Fibroblast of lung (primary cell): ENCODE measurements at regions not wholly inside any gene's neighbourhood (a gene's known extent, or its start where the extent isn't known, plus 50 kb on each side); places are given as distances from the start of the nearest gene placed in this dataset.

Experiments used
- DNase-seq, 2 donors: peaks; one replicate each; pipeline versions ENCODE4 v3.0.0 to v3.0.0-alpha.2; 2010; ENCODE audit warnings: low read depth in 2 of 2
- H2AFZ ChIP-seq: 2 replicates; pipeline ENCODE4 v1.5.1; 2012; ENCODE audit warnings: low read length, control low read depth, inconsistent platforms
- H3K27ac ChIP-seq: 2 replicates; pipeline ENCODE4 v1.5.1; 2011; ENCODE audit warnings: low read length, control low read depth; ENCODE audit not compliant: insufficient read depth
- H3K27me3 ChIP-seq: 2 replicates; pipeline ENCODE4 v1.5.1; 2011; ENCODE audit warnings: mild to moderate bottlenecking, low read length; ENCODE audit not compliant: control insufficient read depth, insufficient read depth
- H3K36me3 ChIP-seq: 2 replicates; pipeline ENCODE4 v1.5.1; 2011; ENCODE audit warnings: low read length; ENCODE audit not compliant: control insufficient read depth, insufficient read depth
- H3K4me1 ChIP-seq: 2 replicates; pipeline ENCODE4 v1.5.1; 2011; ENCODE audit warnings: low read length; ENCODE audit not compliant: control insufficient read depth, insufficient read depth; ENCODE audit errors: extremely low read depth
- H3K4me2 ChIP-seq: 2 replicates; pipeline ENCODE4 v1.5.1; 2011; ENCODE audit warnings: low read length, control low read depth; ENCODE audit not compliant: insufficient read depth; ENCODE audit errors: extremely low read depth
- H3K4me3 ChIP-seq, 4 experiments: fragments of 200-600 bp in 1 of 4; sonication (generic) in 1 of 4; replicated peaks in 1 of 4; 2 replicates each; pipeline ENCODE4 v1.5.1; 2011 to 2016; ENCODE audit warnings: low read length in 4 of 4, low read depth in 3 of 4, mild to moderate bottlenecking in 3 of 4, control low read depth in 2 of 4, inconsistent platforms in 1 of 4, mixed read lengths in 1 of 4; ENCODE audit not compliant: insufficient read depth in 1 of 4; ENCODE audit errors: control extremely low read depth in 1 of 4
- H3K79me2 ChIP-seq: 2 replicates; pipeline ENCODE4 v1.5.1; 2012; ENCODE audit warnings: mild to moderate bottlenecking, low read length, inconsistent platforms; ENCODE audit not compliant: control insufficient read depth, insufficient read depth
- H3K9ac ChIP-seq: 2 replicates; pipeline ENCODE4 v1.5.1; 2011; ENCODE audit warnings: mild to moderate bottlenecking, low read length, control low read depth; ENCODE audit not compliant: insufficient read depth
- H3K9me3 ChIP-seq: 2 replicates; pipeline ENCODE4 v1.5.1; 2012; ENCODE audit warnings: low read depth, low read length; ENCODE audit not compliant: control insufficient read depth, insufficient read depth
- H4K20me1 ChIP-seq: 2 replicates; pipeline ENCODE4 v1.5.1; 2011; ENCODE audit warnings: low read length; ENCODE audit not compliant: control insufficient read depth, insufficient read depth; ENCODE audit errors: extremely low read depth
- CTCF ChIP-seq, 2 donors: IDR thresholded peaks in 1 of 2; conservative IDR thresholded peaks in 1 of 2; 1 replicate in 1 of 2; 2 replicates in 1 of 2; pipeline ENCODE4 v1.5.1; 2011 to 2012; ENCODE audit warnings: low read length in 2 of 2, control low read depth in 1 of 2, inconsistent platforms in 1 of 2, low read depth in 1 of 2, mild to moderate bottlenecking in 1 of 2
- EZH2 ChIP-seq: IDR thresholded peaks from 2 replicates; pipeline ENCODE4 v1.5.1; 2012; ENCODE audit warnings: low read length, control low read depth, mild to moderate bottlenecking; ENCODE audit errors: missing control alignments

DNA sequence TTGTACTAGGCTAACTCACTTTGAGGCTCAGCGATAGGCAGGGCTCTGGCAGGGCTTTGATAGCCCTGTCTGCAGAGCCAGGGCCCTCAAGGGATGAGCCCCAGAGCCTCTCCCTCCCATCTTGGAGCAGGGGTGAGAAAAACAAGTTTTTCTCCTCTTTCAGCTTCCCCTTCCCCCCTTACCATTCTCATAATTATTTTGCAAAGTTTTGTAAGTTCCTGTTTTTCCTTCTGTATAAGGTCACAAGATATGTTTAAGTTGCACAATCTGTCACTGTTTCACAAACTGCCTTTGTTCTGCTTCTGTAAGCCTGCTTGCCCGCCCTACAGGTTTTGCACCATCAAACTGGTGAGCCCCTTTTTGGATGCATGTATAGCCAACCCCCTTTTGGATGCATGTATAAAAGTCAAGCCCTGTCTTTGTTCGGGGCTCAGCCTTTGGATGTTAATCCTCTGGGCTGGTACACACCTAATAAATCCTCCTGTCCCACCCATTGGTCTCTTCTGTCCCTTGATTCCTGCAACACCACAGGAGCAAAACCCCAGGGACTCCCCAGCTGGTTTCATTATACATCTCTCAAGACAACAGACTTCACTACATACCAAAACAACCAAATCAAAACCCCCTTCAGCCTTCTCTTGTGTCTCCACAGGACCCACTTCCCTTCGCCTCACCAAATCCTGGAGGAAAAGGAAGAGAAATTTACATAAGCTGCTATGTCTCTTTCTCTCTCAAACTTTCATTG is 52.5 kb upstream of the RESF1 start:
- H3K9ac ChIP-seq: no peak overlapping the region
- H3K4me2 ChIP-seq: no peak overlapping the region
- no peak overlapping the region for H3K4me3 ChIP-seq
- no peak for DNase-seq
- H3K36me3 ChIP-seq: no peaks in the 10 kb centered on the region
- H3K79me2 ChIP-seq: no peaks in the 10 kb centered on the region
- H3K9me3 ChIP-seq: no peaks in the 10 kb centered on the region
- no peak overlapping the region for H3K27ac ChIP-seq
- H2AFZ ChIP-seq: no peak overlapping the region
- H3K4me1 ChIP-seq: no peaks in the 10 kb centered on the region
- H3K27me3 ChIP-seq: no peaks in the 10 kb centered on the region
- no peak for TF ChIP-seq EZH2
- TF ChIP-seq CTCF (conservative IDR thresholded peaks at IDR 0.05 in 1 of 2, IDR thresholded peaks at IDR 0.05 in 1 of 2; ENCODE audit: low read depth in 1 of 2, low read length in 2 of 2): no peak
- no peaks in the 10 kb centered on the region for H4K20me1 ChIP-seq

DNA sequence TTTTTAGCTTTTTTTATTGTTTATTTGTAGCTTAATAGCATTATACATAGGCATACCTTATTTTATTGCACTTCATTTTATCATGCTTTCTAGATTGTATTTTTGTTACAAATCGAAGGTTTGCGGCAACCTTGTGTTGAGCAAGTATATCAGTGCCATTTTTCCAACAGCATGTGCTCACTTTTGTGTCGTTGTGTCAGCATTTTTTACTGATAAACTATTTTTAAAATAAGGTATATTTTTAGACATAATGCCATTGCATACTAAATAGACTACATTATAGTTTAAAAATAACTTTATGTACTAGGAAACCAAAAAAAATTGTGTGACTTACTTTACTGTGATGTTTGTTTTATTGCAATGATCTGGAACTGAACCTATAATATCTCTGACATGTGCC is 56.2 kb upstream of the RESF1 start:
- no peak for DNase-seq
- no peak overlapping the region for H3K4me2 ChIP-seq
- H3K9me3 ChIP-seq: no peaks in the 10 kb centered on the region
- no peaks in the 10 kb centered on the region for H3K4me1 ChIP-seq
- H3K27me3 ChIP-seq: no peaks in the 10 kb centered on the region
- no peak overlapping the region for H2AFZ ChIP-seq
- no peaks in the 10 kb centered on the region for H3K79me2 ChIP-seq
- H3K4me3 ChIP-seq: no peak overlapping the region
- H3K36me3 ChIP-seq: no peaks in the 10 kb centered on the region
- H3K9ac ChIP-seq: no peak overlapping the region
- H4K20me1 ChIP-seq: no peaks in the 10 kb centered on the region
- TF ChIP-seq CTCF (conservative IDR thresholded peaks at IDR 0.05 in 1 of 2, IDR thresholded peaks at IDR 0.05 in 1 of 2; ENCODE audit: low read depth in 1 of 2, low read length in 2 of 2) (no peak), EZH2 (no peak)
- H3K27ac ChIP-seq: no peak overlapping the region

DNA sequence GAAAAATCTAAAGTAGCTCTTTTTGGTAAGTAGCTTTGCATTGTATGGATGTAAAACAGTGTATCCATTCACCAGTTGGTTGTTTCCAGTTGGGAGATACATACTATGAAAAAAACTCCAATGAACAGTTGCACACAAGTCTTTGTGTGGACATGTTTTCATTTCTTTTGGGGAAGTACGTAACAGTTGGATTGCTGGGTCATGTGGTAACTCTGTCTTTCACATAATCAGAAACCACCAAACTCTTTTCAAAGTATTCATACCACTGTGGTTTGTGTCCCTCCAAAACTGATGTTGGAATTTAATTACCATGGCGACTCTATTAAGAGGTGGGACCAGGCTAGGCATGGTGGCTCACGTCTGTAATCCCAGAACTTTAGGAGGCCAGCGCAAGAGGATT is 58.9 kb upstream of the RESF1 start:
- H3K79me2 ChIP-seq: no peaks in the 10 kb centered on the region
- H3K4me2 ChIP-seq: no peak overlapping the region
- no peaks in the 10 kb centered on the region for H3K9me3 ChIP-seq
- H3K27ac ChIP-seq: no peak overlapping the region
- H3K27me3 ChIP-seq: no peaks in the 10 kb centered on the region
- H3K36me3 ChIP-seq: no peaks in the 10 kb centered on the region
- no peak overlapping the region for H3K4me3 ChIP-seq
- no peak for TF ChIP-seq CTCF (conservative IDR thresholded peaks at IDR 0.05 in 1 of 2, IDR thresholded peaks at IDR 0.05 in 1 of 2; ENCODE audit: low read depth in 1 of 2, low read length in 2 of 2)
- TF ChIP-seq EZH2: no peak
- no peak overlapping the region for H2AFZ ChIP-seq
- no peaks in the 10 kb centered on the region for H4K20me1 ChIP-seq
- no peak overlapping the region for H3K9ac ChIP-seq
- DNase-seq: no peak
- H3K4me1 ChIP-seq: no peaks in the 10 kb centered on the region
